GM19438 (cell line): ENCODE measurements at regions not wholly inside any gene's neighbourhood (a gene's known extent, or its start where the extent isn't known, plus 50 kb on each side); places are given as distances from the start of the nearest gene placed in this dataset.
"Not testable (repeated sequence)": the region's sequence is repeated elsewhere in the genome, so short reads cannot be mapped to it uniquely, and the experiment has no call there.

Experiments
- ATAC-seq: cut with Tn5 transposase; IDR thresholded peaks from one replicate; pipeline ENCODE4 v1.9.1; 2021; ENCODE audit warnings: low read depth; ENCODE audit not compliant: unreplicated experiment

DNA sequence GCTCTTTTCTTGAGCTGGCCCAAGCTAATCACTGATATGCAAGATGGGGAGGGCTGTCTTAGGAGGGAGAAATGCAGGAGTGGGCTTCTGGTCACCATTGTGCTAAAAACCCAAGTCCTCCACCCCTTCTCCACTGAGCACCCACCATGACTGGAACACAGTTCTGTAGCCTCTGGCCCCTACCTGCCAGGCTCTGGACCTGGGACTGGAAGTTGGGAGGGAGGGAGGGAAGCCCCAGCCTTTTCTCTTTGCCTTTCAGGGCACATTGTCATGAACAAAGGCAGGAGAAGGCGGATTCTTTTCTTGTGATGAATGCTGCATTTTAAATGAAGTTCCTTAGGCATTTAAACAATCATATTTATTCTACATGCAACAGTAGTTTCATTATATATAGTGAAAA lies 559.1 kb upstream of the TRPC7 start:
- ATAC-seq = no peak

GRCh38 chr5:136910625-136911024 lies 545.3 kb upstream of the TRPC7 start:
- no peak for ATAC-seq

- no peak for ATAC-seq
Observed at GRCh38 chr5:136909906-136910305, 544.6 kb upstream of the TRPC7 start.

GRCh38 chr5:136907371-136907770 lies 542.0 kb upstream of the TRPC7 start:
- no peak for ATAC-seq

GRCh38 chr5:136906545-136906944 lies 541.2 kb upstream of the TRPC7 start:
- ATAC-seq = no peak

DNA sequence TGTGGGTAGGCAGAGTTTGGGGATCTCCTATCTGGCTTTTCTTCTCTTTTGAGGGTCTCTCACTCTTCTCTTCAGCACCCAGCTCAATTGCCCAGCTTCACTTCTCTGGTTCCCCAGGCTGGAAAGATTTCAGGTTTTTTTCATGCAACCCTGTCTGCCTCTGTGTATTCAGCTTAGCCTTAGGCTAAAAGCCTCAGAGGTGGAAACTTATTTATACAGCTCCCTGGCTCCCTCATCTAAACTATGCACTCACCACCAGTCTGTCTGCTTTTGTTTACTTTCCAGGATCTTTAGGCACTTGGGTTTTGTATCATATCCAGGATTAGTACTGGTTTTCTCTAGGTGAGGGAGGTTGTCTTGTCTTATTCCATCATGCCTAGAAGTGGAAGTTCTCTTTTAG lies 540.2 kb upstream of the TRPC7 start:
- ATAC-seq = no peak

GRCh38 chr5:136894070-136894469 lies 528.7 kb upstream of the TRPC7 start:
- ATAC-seq = no peak

GRCh38 chr5:136892000-136892399 lies 526.7 kb upstream of the TRPC7 start:
- no peak for ATAC-seq

GRCh38 chr5:136891175-136891972 lies 526.0 kb upstream of the TRPC7 start:
- no peak for ATAC-seq

DNA sequence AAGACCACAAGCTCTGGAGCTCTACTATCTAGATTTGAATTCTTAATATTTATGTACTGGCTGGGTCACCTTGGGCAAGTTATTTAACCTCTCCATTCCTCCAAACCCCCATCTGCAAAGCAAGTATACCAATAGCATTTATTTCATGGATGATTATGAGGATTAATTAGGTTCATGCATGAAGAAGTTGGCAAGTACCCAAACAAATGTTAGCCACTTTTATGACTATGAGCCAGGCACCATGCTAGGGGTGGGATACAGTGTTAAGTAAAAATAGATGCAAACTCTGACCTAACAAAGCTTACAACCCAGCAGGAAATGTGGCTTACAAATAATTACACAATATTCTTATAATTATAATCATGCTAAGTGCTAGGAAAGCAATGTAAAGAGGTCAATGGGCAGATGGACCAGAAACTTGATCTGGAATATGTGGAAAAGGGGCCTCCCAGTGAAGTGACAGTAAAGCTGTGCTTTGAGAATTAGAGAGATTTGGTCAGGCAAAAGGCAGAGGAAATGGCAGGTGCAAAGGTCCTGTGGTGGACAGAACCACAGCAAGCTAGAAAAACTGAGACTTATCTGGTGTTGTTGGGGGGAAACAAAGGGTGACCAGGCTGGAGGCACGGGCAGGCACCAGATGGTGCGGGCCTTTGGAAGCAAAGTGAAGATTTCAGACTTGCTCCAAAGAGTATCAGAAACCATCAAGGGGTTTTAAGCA lies 525.2 kb upstream of the TRPC7 start:
- ATAC-seq = no peak

DNA sequence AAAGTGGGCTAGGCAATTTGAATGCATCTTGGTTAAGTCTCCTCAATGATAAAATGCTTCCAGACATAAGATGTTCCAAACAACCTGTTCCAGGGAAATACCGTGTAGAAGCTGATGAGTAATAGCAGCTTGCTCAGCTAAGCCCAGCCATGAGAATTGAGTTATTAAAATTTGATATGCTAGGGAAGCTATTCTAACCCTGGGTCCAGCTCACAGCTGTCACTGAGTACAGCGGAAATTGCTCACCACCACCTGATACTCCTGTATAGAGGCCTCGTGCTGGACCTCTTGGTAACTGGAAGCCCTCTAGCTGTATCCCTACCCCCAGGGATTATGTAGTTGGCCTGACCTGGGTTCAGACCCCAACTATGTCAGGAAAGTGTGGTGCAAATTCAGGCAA lies 521.3 kb upstream of the TRPC7 start:
- ATAC-seq = no peak

DNA sequence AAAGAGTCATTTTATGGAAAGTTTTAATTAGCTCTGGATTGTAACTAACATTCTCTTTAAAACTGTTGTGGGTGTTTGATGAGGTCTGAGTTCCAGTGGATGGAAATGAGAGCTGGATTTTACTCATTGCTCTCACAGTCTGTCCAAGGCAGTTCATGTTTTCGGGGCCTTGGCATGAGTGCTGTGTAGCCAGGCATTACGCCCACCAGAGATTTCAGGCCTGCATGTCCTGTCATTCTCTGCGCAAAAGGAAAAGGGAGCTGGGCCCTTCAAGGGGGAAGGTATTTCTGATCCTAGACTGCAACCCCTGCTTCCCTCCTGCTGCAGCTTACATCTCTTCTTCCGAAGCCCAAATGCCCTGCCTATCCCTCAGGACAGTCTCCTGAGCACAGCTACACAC lies 499.6 kb upstream of the TRPC7 start:
- no peak for ATAC-seq

- ATAC-seq = no peak
Observed at GRCh38 chr5:136856648-136857047, 491.3 kb upstream of the TRPC7 start.

DNA sequence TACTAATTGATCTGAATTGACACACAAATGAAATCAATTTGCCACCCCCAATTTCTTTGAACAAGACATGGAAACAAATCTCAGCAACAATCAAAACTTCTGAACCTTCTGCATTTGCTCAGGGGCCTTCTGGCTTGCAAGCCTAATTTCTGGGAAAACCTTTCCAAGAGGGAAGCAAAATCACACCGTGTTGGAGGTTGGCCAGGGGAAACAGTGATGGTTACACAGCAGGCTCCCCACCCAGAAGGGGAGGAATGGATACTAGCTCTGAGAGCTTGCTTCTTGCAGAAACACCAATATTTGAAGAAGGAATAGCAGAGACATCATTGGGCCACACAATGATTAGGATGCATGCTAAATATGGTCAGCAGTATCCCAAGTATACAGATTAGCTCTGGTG lies 488.6 kb upstream of the TRPC7 start:
- no peak for ATAC-seq

- no peak for ATAC-seq
Observed at GRCh38 chr5:136840601-136841000, 475.3 kb upstream of the TRPC7 start.

GRCh38 chr5:136836093-136836492 lies 470.7 kb upstream of the TRPC7 start:
- no peak for ATAC-seq

GRCh38 chr5:136820848-136821247 lies 455.5 kb upstream of the TRPC7 start:
- no peak for ATAC-seq

DNA sequence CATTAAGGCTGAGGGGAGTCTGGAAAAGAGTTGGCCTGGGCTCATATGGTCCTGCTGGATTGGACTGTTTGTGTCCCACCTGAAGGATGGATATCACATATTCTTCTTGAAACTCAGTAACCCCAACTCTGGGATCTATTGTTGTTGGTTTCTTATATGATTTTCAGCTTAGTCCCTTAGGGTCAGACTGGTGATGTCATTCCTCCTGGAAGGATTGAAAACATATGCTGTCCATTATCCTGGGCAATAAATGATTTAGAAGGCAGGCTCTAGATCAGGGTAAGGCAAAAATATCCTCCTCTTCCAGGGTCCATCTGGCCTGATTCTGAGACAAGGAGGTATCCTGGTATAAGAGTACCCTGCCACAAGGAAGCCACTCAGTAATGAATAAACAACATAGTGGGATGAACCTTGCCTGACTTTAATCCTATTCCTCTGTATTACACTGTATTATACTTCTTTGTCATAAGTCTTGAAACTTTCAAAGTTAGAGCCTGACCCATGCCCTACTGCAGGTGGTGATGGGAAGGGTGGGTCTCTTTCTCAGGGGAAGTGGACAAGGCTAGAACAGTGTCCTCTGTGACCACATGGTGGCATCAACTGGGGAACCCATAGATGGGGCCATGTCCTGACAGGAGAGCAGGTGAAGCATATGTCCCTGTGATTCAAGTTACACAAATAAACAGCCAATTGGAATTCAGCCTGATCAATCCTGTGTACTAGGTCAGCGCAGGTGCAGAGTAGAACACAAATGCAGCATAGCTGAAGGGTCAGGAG lies 454.4 kb upstream of the TRPC7 start:
- ATAC-seq = no peak

- ATAC-seq = no peak
Observed at GRCh38 chr5:136816327-136816726, 451.0 kb upstream of the TRPC7 start.

GRCh38 chr5:136814619-136815378 lies 449.5 kb upstream of the TRPC7 start:
- ATAC-seq = no peak

GRCh38 chr5:136812270-136812669 lies 446.9 kb upstream of the TRPC7 start:
- not testable (repeated sequence) for ATAC-seq
